ENCODE measurements at regions not wholly inside any gene's neighbourhood (a gene's known extent, or its start where the extent isn't known, plus 50 kb on each side); places are given as distances from the start of the nearest gene placed in this dataset.
"Not testable (repeated sequence)": the region's sequence is repeated elsewhere in the genome, so short reads cannot be mapped to it uniquely, and the experiment has no call there.

DNA sequence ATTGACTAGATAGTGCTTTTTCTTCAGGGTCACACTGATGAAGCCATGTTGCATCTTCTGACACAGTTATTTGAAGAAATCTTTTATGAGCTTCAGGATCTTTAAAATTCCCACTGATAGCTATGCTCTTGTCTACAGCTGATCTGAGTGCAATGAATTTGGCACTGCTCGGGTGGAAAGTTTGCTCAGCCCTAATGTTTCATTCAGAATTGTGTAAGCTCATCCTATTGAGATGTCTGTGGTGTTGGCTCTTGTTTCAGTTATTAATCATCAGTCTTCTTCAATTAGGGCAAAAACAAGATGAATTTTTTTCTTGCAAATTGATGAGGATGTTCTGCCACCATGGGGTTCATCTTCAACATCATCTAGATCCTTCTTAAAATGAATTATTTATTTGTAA, 1387.0 kb upstream of the RAG2 start:
- no peak overlapping the region for H3K27ac Mint-ChIP-seq
- no peaks in the 10 kb centered on the region for H3K9me3 Mint-ChIP-seq (ENCODE audit: low read depth)
- no peak for DNase-seq (ENCODE audit: low spot score, unreplicated experiment)
- TF ChIP-seq, protein P1, sequence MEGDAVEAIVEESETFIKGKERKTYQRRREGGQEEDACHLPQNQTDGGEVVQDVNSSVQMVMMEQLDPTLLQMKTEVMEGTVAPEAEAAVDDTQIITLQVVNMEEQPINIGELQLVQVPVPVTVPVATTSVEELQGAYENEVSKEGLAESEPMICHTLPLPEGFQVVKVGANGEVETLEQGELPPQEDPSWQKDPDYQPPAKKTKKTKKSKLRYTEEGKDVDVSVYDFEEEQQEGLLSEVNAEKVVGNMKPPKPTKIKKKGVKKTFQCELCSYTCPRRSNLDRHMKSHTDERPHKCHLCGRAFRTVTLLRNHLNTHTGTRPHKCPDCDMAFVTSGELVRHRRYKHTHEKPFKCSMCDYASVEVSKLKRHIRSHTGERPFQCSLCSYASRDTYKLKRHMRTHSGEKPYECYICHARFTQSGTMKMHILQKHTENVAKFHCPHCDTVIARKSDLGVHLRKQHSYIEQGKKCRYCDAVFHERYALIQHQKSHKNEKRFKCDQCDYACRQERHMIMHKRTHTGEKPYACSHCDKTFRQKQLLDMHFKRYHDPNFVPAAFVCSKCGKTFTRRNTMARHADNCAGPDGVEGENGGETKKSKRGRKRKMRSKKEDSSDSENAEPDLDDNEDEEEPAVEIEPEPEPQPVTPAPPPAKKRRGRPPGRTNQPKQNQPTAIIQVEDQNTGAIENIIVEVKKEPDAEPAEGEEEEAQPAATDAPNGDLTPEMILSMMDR (IDR thresholded peaks at IDR 0.05; ENCODE audit: unreplicated experiment), result no peak
- peaks cover 3% of the 10 kb centered on the region for H3K4me1 Mint-ChIP-seq (ENCODE audit: low read depth)
- H3K36me3 Mint-ChIP-seq (ENCODE audit: insufficient read depth), result no peaks in the 10 kb centered on the region
- H3K27me3 Mint-ChIP-seq, result no peaks in the 10 kb centered on the region
- H3K4me3 Mint-ChIP-seq (ENCODE audit: low read depth), result no peak overlapping the region

DNA sequence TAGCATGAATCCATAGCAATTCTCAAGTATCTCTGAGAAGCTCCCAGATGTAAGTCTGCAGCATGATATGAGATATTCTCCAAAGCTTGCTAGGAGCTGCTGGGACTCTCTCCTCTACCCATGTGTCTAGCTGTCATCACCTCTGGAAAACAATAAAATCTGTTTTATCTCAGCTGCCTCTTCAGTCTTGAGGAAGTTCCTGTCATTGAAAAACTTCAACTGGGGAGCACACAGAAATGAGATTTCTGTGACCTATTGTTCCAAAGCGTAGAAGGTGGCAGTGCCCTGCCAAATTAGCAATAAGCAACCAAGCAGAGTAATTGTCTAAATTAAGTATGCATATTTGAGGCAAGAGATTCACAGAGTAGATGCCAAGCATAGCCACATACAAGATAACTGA, 1380.6 kb upstream of the RAG2 start:
- H3K36me3 Mint-ChIP-seq (ENCODE audit: insufficient read depth), result no peaks in the 10 kb centered on the region
- no peaks in the 10 kb centered on the region for H3K9me3 Mint-ChIP-seq (ENCODE audit: low read depth)
- DNase-seq (ENCODE audit: low spot score, unreplicated experiment), result no peak
- H3K27ac Mint-ChIP-seq, result no peak overlapping the region
- no peaks in the 10 kb centered on the region for H3K27me3 Mint-ChIP-seq
- H3K4me1 Mint-ChIP-seq (ENCODE audit: low read depth), result no peaks in the 10 kb centered on the region
- H3K4me3 Mint-ChIP-seq (ENCODE audit: low read depth), result no peak overlapping the region
- TF ChIP-seq, protein P1 (IDR thresholded peaks at IDR 0.05; ENCODE audit: unreplicated experiment), result no peak

DNA sequence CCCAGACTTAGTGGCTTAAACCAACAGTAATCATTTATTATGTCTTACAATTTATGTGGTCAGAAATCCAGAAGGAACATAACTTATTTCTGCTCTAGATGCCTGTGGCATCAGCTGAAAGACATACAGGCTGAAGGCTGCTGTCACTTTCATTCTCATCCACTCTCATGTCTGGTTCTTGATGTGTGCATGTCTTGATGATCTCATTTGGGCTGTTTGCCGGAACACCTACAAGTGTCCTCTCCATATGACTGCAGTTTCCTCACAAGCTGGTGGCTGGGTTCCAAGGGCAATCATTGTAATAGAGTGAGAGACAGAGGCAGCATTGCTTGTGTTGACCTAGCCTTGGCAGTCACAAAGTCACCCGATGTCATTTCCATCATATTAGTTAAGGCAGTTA, 1375.9 kb upstream of the RAG2 start:
- TF ChIP-seq, protein P1 (IDR thresholded peaks at IDR 0.05; ENCODE audit: unreplicated experiment), result no peak
- H3K27ac Mint-ChIP-seq, result no peak overlapping the region

DNA sequence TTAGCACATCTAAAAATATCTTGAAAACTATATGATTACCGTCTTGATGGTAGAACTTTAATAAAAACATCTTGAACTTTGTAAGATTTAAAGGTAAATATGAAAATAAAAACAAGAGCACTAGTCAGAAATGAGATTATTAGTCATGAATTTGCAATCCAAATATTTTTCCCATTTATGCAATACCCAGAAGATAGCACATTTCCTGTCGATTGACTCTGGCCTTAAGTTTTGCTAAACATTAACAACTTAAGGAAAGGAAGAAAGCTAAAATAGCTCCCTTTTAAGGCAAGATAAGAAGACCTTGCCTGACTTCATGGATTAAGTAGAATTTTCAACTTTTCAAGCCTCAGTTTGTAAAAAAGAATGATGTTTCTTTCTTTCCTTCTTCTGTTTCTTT, 1374.7 kb upstream of the RAG2 start:
- Mint-ChIP-seq H3K4me1 (ENCODE audit: low read depth) (peaks cover 4% of the 10 kb centered on the region), H3K27ac (no peak overlapping the region), H3K27me3 (no peaks in the 10 kb centered on the region), H3K36me3 (ENCODE audit: insufficient read depth) (no peaks in the 10 kb centered on the region), H3K9me3 (ENCODE audit: low read depth) (no peaks in the 10 kb centered on the region), H3K4me3 (ENCODE audit: low read depth) (no peak overlapping the region)
- no peak for DNase-seq (ENCODE audit: low spot score, unreplicated experiment)
- TF ChIP-seq, protein P1 (IDR thresholded peaks at IDR 0.05; ENCODE audit: unreplicated experiment), result no peak

More for the DNA sequence above, 1375.9 kb upstream of the RAG2 start:
- Mint-ChIP-seq H3K9me3 (ENCODE audit: low read depth) (no peaks in the 10 kb centered on the region), H3K27me3 (no peaks in the 10 kb centered on the region), H3K36me3 (ENCODE audit: insufficient read depth) (no peaks in the 10 kb centered on the region), H3K4me1 (ENCODE audit: low read depth) (peaks cover 4% of the 10 kb centered on the region), H3K4me3 (ENCODE audit: low read depth) (no peak overlapping the region)
- no peak for DNase-seq (ENCODE audit: low spot score, unreplicated experiment)

DNA sequence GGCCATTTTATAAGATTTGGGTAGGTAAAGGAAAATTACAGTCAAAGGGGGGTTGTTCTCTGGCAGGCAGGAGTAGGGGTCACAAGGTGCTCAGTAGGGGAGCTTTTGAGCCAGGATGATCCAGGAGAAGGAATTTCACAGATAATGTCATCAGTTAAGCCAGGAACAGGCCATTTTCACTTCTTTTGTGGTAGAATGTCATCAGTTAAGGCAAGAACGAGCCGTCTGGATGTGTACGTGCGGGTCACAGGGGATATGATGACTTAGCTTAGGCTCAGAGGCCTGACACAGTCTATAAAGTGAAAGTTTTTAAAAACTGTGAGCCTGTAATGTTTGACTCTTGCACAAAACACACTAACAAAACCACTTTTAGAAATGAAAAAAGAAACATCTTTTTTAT, 1371.3 kb upstream of the RAG2 start:
- not testable (repeated sequence) for H3K27me3 Mint-ChIP-seq; H3K36me3 Mint-ChIP-seq (ENCODE audit: insufficient read depth); DNase-seq (ENCODE audit: low spot score, unreplicated experiment); H3K9me3 Mint-ChIP-seq (ENCODE audit: low read depth); H3K4me3 Mint-ChIP-seq (ENCODE audit: low read depth); H3K27ac Mint-ChIP-seq; H3K4me1 Mint-ChIP-seq (ENCODE audit: low read depth)

DNA sequence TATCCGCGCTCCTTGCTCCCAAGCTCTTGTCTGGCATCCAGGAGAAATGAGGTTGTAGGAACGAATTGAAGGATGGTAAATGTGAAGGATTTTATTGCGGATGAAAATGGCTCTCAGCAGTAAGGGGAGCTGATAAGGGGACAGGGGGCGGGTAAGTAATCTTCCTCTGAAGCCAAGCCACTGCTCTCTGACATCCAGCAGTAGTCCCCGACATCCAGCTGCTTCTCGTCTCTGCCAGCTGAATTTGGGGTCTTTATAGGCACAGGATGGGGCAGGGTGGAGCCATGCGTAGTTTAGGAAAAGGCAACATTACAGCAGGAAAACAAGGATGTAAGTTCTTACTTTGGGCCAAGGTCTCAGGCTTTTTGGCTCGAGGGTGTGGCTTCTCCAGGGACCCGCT, 1370.1 kb upstream of the RAG2 start:
- H3K4me3 Mint-ChIP-seq (ENCODE audit: low read depth), result no peak overlapping the region
- no peak for DNase-seq (ENCODE audit: low spot score, unreplicated experiment)
- no peak overlapping the region for H3K27ac Mint-ChIP-seq
- H3K27me3 Mint-ChIP-seq, result no peaks in the 10 kb centered on the region
- peaks cover 3% of the 10 kb centered on the region for H3K4me1 Mint-ChIP-seq (ENCODE audit: low read depth)
- no peaks in the 10 kb centered on the region for H3K9me3 Mint-ChIP-seq (ENCODE audit: low read depth)
- TF ChIP-seq, protein P1 (IDR thresholded peaks at IDR 0.05; ENCODE audit: unreplicated experiment), result no peak
- no peaks in the 10 kb centered on the region for H3K36me3 Mint-ChIP-seq (ENCODE audit: insufficient read depth)
